Neural crest cell (in vitro differentiated cells): ENCODE measurements at regions not wholly inside any gene's neighbourhood (a gene's known extent, or its start where the extent isn't known, plus 50 kb on each side); places are given as distances from the start of the nearest gene placed in this dataset.

Source experiments
- DNase-seq: peaks from one replicate; pipeline ENCODE4 v3.0.0; 2021; ENCODE audit warnings: low read depth, mixed read lengths, low spot score
- H3K27ac Mint-ChIP-seq: one replicate; pipeline ENCODE4 v1.8.0; 2021; ENCODE audit warnings: mild to moderate bottlenecking, mixed read lengths; ENCODE audit not compliant: unreplicated experiment
- H3K27me3 Mint-ChIP-seq: 2 replicates; pipeline ENCODE4 v1.8.0; 2021; ENCODE audit warnings: low read depth, mild to moderate bottlenecking, mixed read lengths
- H3K36me3 Mint-ChIP-seq: 2 replicates; pipeline ENCODE4 v1.8.0; 2021; ENCODE audit warnings: low read depth, mild to moderate bottlenecking, mixed read lengths
- H3K4me1 Mint-ChIP-seq: 2 replicates; pipeline ENCODE4 v1.8.0; 2021; ENCODE audit warnings: mixed read lengths
- H3K4me3 Mint-ChIP-seq: one replicate; pipeline ENCODE4 v1.8.0; 2021; ENCODE audit warnings: mild to moderate bottlenecking, mixed read lengths
- H3K9me3 Mint-ChIP-seq: 2 replicates; pipeline ENCODE4 v1.8.0; 2021; ENCODE audit warnings: mixed read lengths
- CTCF ChIP-seq: fragments of 200-600 bp; sonication (generic); conservative IDR thresholded peaks from 2 replicates; pipeline ENCODE4 v1.5.0; 2021; ENCODE audit warnings: antibody characterized with exemption, mild to moderate bottlenecking

DNA sequence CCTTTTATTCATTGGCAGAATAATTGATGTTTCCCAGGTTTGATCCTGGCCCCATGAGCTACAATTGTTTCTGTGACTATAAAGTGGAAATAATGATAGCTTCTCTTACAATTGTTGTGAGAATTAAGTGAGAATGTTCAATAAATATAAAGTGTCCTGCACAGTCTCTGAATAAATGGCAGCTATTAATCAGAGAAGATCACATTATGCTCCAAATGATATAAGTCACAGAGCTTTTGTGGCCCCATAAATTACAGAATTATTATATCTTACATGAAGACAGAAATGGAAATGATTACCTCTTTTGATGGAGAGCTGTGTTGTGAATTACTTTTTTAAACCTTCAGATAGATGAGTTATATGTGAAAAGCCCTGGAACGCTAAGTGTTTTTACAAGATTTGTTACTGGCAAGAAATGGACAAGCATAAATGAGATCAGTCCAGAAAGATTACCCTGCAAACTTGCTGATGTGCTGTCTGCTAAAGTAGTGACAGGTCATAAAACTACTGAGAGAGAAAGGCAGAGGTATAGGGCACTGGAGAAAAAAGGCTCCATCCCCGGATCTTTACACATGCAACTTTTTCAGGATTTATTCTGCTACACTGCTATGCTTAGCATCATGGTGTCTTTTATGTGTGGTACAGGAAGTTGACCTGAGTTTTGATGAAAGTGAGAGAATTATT, 750.9 kb upstream of the GOT2 start:
- peak overlapping the region; percentile 2 for H3K27ac Mint-ChIP-seq
- H3K4me3 Mint-ChIP-seq = no peak overlapping the region
- H3K36me3 Mint-ChIP-seq = no peaks in the 10 kb centered on the region
- H3K27me3 Mint-ChIP-seq = no peaks in the 10 kb centered on the region
- no peak for DNase-seq
- no peak for TF ChIP-seq CTCF
- no peaks in the 10 kb centered on the region for H3K4me1 Mint-ChIP-seq
- H3K9me3 Mint-ChIP-seq = no peaks in the 10 kb centered on the region

DNA sequence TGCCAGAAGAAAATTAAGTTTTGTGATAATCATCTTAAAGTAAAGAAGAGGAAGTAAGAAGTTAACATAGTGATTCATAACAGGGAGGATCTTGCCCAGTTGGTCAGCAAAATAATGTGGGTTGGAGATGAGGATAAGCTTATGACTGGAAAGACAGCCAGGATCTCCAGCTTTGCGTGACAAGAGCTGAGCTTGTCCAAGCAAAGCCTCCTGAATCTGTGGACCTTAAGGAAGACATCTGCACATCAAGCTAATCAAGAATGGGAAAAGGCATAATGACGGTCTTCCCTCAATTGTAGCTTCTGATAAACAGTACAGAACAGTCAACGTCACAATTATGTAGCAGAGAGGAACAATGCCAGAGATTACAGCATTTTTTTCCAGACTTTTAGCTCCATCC, 744.7 kb upstream of the GOT2 start:
- no peak overlapping the region for H3K4me3 Mint-ChIP-seq
- H3K4me1 Mint-ChIP-seq = no peaks in the 10 kb centered on the region
- H3K9me3 Mint-ChIP-seq = peaks cover 2% of the 10 kb centered on the region
- no peak for TF ChIP-seq CTCF
- no peaks in the 10 kb centered on the region for H3K27me3 Mint-ChIP-seq
- H3K36me3 Mint-ChIP-seq = no peaks in the 10 kb centered on the region
- no peak overlapping the region for H3K27ac Mint-ChIP-seq
- DNase-seq = no peak

DNA sequence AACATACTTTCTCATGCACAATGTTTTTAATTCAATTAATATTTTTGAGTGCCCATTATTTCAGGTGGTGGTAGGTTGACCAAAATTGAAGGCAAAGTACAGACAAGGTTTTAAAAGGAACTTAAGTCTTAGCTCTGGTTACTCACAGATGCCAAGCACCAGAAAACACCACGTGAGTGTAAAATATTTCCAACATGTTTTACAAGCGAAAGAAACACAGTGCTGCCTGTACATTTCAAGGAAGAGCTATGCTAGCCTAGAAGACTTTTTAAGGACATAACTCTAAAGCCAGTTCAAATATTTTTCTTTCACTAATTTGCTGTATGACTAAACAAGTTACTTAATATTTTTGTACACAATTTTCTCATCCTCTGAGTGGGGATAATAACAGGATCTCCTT, 736.4 kb upstream of the GOT2 start:
- Mint-ChIP-seq H3K27ac (no peak overlapping the region), H3K4me3 (no peak overlapping the region), H3K36me3 (no peaks in the 10 kb centered on the region), H3K9me3 (peaks cover 4% of the 10 kb centered on the region), H3K4me1 (no peaks in the 10 kb centered on the region), H3K27me3 (no peaks in the 10 kb centered on the region)
- DNase-seq = no peak
- no peak for TF ChIP-seq CTCF

GRCh38 chr16:59469266-59469665, 735.1 kb upstream of the GOT2 start:
- Mint-ChIP-seq H3K27ac (no peak overlapping the region), H3K4me1 (no peaks in the 10 kb centered on the region), H3K4me3 (no peak overlapping the region), H3K9me3 (peaks cover 2% of the 10 kb centered on the region), H3K27me3 (no peaks in the 10 kb centered on the region), H3K36me3 (no peaks in the 10 kb centered on the region)
- DNase-seq = no peak
- no peak for TF ChIP-seq CTCF

GRCh38 chr16:59463776-59464175, 729.7 kb upstream of the GOT2 start:
- DNase-seq = no peak
- no peak overlapping the region for H3K27ac Mint-ChIP-seq
- H3K27me3 Mint-ChIP-seq = no peaks in the 10 kb centered on the region
- peaks cover 2% of the 10 kb centered on the region for H3K9me3 Mint-ChIP-seq
- no peaks in the 10 kb centered on the region for H3K36me3 Mint-ChIP-seq
- no peak for TF ChIP-seq CTCF
- H3K4me1 Mint-ChIP-seq = no peaks in the 10 kb centered on the region
- H3K4me3 Mint-ChIP-seq = no peak overlapping the region

DNA sequence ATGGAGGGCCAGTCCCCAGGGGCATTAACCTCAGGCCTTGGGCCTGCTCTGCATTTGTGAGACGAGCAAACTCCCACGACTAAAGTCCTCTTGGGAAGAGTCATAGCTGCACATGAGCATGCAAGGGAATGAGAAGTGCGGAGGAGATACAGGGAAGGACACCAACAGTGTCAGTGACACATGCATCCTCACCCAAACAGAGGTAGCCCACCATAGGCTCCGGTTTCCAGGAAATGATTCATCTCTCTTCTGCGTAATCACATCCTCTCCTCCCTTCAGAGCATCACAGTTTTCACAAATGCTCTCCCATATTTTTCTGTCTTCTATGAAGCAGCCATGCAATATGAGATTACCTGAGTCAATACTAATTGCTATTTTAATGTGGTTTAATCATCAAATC, 725.7 kb upstream of the GOT2 start:
- Mint-ChIP-seq H3K36me3 (no peaks in the 10 kb centered on the region), H3K9me3 (no peaks in the 10 kb centered on the region), H3K4me3 (no peak overlapping the region), H3K27ac (no peak overlapping the region), H3K27me3 (no peaks in the 10 kb centered on the region), H3K4me1 (no peaks in the 10 kb centered on the region)
- TF ChIP-seq CTCF = no peak
- DNase-seq = no peak
